Neutrophil (primary cell): ENCODE measurements at regions not wholly inside any gene's neighbourhood (a gene's known extent, or its start where the extent isn't known, plus 50 kb on each side); places are given as distances from the start of the nearest gene placed in this dataset.
"Not testable (repeated sequence)": the region's sequence is repeated elsewhere in the genome, so short reads cannot be mapped to it uniquely, and the experiment has no call there.

ENCODE experiments used
- H3K27ac ChIP-seq: fragments of 200-600 bp; sonication (generic); 2 replicates; pipeline ENCODE4 v1.5.1; 2016; ENCODE audit warnings: mild to moderate bottlenecking, moderate library complexity
- H3K27me3 ChIP-seq: fragments of 200-600 bp; sonication (generic); 2 replicates; pipeline ENCODE4 v1.6.0; 2016; ENCODE audit warnings: mild to moderate bottlenecking
- H3K36me3 ChIP-seq: fragments of 200-600 bp; sonication (generic); 2 replicates; pipeline ENCODE4 v1.5.1; 2017
- H3K4me1 ChIP-seq, 2 experiments: fragments of 200-600 bp in 1 of 2; sonication (generic) in 1 of 2; 1 replicate in 1 of 2; 2 replicates in 1 of 2; pipeline versions ENCODE4 v1.5.1 to v1.6.1; 2013 to 2016; ENCODE audit warnings: low read depth in 1 of 2, low read length in 1 of 2, mild to moderate bottlenecking in 1 of 2, moderate library complexity in 1 of 2; ENCODE audit not compliant: control insufficient read depth in 1 of 2, insufficient read depth in 1 of 2
- H3K4me3 ChIP-seq, 2 experiments: fragments of 200-600 bp in 1 of 2; sonication (generic) in 1 of 2; 1 replicate in 1 of 2; 2 replicates in 1 of 2; pipeline ENCODE4 v1.5.1; 2013 to 2016; ENCODE audit warnings: low read depth in 1 of 2, low read length in 1 of 2, mild to moderate bottlenecking in 1 of 2, moderate library complexity in 1 of 2
- H3K9me3 ChIP-seq: fragments of 200-600 bp; sonication (generic); 2 replicates; pipeline ENCODE4 v1.5.1; 2016
- TF ChIP-seq, protein P1 (sequence below): fragments of 200-600 bp; sonication (generic); IDR thresholded peaks from 2 replicates; pipeline ENCODE4 v1.5.1; 2016; ENCODE audit warnings: antibody characterized with exemption

DNA sequence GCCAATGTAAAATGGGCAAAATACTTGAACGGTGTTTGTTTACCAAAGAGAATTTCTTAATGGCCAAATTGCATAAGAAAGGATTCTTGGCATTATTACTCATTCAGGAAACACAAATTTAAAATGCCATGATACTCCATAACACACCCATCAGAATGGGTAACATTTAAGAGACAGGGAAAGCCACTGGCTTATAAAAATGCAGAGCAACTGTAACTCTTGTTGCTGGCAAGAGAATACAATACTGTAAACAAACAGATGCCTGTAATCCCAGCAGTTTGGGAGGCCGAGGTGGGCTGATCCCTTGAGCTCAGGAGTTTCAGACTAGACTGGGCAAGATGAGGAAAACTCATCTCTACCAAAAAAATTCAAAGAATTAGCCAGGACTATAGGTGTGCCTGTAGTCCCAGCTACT, 125.8 kb upstream of the NBPF11 start:
- not testable (repeated sequence) for H3K4me1 ChIP-seq, H3K36me3 ChIP-seq, H3K4me3 ChIP-seq, H3K27ac ChIP-seq, H3K9me3 ChIP-seq
- peaks cover 65% of the 10 kb centered on the region for H3K27me3 ChIP-seq

DNA sequence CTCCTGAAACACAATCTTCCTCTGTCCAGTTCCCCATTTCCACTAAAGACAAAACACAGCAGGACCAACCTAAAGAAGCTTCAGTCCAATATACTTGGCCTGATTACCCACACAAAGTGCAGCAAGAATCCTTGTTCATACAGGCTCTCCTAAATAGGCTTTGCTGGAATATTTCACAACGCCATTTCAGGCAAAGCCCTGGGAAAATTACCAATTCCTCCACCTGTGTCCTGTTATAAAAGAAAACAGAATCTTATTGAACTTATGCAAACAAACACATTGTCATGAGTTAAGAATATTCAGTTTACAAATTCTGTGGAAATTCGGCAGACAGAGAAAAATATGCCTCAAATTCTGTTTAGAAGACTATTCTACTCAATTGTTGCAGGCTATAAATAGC, 115.0 kb upstream of the NBPF11 start:
- H3K27ac ChIP-seq, H3K9me3 ChIP-seq, H3K4me3 ChIP-seq, H3K36me3 ChIP-seq: not testable (repeated sequence)
- peaks cover 13 to 14% of the 10 kb centered on the region in 2 experiments for H3K4me1 ChIP-seq
- peaks cover 32% of the 10 kb centered on the region for H3K27me3 ChIP-seq

DNA sequence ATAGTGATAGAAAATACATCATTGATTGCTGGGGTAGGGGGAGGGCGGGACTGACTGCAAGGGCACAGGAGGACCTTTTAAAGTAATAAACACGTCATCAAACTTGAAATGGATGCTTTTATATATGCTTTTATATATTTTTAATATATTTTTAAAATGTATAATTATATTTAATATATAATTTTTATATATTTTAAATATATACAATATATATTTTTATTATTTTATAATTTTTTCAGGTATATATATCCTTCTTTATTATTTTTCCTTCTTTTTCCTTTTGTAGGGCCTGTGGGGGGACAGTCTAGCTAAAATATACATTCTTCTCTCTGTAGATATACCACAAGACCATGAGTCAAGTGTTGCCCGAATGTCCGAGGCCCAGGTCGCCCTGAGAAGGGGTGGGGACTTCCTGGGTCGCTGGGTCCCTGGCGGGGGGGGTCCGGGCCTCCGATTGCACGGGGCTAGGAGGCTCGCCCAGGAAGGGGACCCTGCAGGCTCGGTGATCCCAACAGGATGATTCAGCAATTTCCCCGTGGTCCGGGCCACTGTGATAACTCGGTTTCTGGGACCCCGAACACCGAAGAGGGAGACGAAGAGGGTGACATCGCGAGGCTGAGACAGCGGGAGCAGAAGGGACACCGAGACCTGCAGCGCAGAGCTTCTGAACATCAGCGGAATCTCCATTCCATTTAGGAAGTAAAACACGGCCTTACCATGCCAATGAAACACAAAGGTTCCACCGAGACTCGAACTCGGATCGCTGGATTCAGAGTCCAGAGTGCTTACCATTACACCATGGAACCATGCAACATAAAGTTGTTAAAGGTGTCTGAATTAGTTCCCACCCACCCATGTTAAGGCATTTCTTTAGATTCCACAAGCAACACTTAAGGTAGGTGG, 112.5 kb upstream of the NBPF11 start:
- peaks cover 13 to 14% of the 10 kb centered on the region in 2 experiments for H3K4me1 ChIP-seq
- no peaks in the 10 kb centered on the region for H3K36me3 ChIP-seq
- peak overlapping the region in 1 of 2 experiments; percentile 52 for H3K4me3 ChIP-seq
- H3K27ac ChIP-seq: no peak overlapping the region
- TF ChIP-seq, protein P1, sequence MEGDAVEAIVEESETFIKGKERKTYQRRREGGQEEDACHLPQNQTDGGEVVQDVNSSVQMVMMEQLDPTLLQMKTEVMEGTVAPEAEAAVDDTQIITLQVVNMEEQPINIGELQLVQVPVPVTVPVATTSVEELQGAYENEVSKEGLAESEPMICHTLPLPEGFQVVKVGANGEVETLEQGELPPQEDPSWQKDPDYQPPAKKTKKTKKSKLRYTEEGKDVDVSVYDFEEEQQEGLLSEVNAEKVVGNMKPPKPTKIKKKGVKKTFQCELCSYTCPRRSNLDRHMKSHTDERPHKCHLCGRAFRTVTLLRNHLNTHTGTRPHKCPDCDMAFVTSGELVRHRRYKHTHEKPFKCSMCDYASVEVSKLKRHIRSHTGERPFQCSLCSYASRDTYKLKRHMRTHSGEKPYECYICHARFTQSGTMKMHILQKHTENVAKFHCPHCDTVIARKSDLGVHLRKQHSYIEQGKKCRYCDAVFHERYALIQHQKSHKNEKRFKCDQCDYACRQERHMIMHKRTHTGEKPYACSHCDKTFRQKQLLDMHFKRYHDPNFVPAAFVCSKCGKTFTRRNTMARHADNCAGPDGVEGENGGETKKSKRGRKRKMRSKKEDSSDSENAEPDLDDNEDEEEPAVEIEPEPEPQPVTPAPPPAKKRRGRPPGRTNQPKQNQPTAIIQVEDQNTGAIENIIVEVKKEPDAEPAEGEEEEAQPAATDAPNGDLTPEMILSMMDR: no peak
- H3K9me3 ChIP-seq: no peaks in the 10 kb centered on the region
- H3K27me3 ChIP-seq: peaks cover 57% of the 10 kb centered on the region

DNA sequence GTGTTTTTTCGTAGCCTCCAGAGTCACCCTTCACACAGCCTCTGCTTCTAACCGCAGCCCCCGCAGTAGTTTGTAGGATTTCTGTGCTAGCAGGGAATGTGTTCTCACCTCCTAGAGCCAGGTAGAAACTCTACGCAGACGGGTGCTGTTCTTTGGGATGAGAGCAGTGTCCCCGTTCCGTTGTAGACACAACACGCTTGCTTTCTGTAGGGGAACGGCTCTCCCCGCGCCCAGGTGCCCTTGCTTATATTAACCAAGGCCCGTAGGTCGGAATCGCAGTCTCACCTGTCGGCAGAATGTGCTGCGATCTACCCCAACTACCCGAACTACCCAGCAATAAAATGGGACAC, 111.8 kb upstream of the NBPF11 start:
- Histone ChIP-seq H3K9me3 (no peaks in the 10 kb centered on the region), H3K4me3 (peak overlapping the region; percentile 32 to 52), H3K36me3 (no peaks in the 10 kb centered on the region), H3K27ac (no peak overlapping the region), H3K4me1 (peaks cover 13 to 14% of the 10 kb centered on the region in 2 experiments), H3K27me3 (peaks cover 61% of the 10 kb centered on the region)
- TF ChIP-seq, protein P1: no peak

DNA sequence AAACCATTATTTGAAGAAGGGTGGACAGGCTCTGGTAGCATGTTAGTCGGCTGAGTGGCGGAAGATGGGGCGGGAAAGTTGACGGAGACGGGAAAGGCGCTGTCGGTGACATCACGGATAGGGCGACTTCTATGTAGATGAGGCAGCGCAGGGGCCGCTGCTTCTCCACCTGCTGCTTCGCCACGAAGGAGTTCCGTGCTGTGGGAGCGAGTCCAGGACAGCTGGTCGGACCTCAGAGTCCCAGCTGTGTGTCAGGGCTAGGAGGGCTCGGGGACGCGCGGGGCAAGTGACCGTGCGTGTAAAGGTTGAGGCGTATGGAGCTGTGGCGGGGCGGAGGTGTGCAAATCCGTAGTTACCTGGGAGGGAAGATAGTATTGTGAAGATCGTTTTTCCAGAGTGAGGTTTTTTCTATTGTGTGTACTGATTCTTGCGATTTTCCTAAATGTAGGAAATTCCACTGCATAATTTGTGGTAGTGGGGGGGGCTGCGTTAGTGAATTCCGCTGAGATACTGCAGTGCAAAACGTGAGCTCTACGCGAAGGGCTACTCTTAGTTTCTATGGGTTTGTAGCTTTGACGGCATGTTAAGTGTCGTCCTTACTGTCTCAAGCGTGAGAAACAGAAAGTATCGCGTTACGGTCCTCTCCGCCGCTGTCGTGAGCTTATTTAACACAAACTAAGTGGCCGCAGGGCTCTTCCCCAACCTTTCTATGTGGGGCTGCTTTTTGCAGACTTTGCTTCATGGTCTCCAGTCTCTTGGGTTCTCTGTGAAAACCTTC, 111.2 kb upstream of the NBPF11 start:
- TF ChIP-seq, protein P1: no peak
- Histone ChIP-seq H3K9me3 (no peaks in the 10 kb centered on the region), H3K27me3 (peaks cover 61% of the 10 kb centered on the region), H3K27ac (no peak overlapping the region), H3K36me3 (no peaks in the 10 kb centered on the region), H3K4me1 (peaks cover 13 to 14% of the 10 kb centered on the region in 2 experiments), H3K4me3 (peak overlapping the region; percentile 32 to 52)

DNA sequence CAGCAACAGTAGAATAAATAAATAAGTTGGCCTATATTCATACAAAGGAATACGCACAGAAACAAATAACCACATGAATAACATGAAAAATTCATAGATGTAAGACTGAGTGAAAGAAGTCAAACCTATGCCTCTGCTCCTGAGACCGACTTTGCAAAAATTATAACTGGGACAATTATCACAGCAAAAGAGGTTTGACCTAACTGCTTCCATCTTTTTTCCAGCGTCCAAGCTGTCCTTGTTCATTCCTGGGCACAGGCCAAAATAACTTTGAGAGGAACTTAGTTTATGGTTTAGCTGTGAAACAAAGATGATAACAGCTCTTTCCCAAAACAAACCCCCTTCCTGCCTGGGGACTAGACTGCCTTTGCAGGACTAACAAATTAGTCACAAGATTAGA, 109.6 kb upstream of the NBPF11 start:
- H3K4me3 ChIP-seq, H3K9me3 ChIP-seq, H3K27ac ChIP-seq, H3K36me3 ChIP-seq: not testable (repeated sequence)
- Histone ChIP-seq H3K4me1 (peaks cover 13 to 14% of the 10 kb centered on the region in 2 experiments), H3K27me3 (peaks cover 61% of the 10 kb centered on the region)

DNA sequence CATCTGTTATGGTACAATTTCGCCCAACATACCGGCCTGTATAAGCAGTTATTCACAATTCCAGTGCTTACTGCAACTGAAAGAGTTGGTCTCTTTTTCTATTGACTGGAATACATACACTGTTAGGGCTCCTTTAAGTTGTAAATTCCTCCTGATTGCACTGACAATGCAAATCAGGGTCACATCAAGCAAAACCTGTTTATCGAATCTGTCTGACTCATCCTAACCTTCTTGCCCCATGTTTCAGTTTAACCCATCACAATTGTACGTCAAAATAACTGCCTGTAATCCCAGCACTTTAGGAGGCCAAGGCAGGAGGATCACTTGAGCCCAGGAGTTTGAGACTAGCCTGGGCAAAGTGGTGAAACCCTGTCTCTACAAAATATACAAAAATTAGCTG, 105.8 kb upstream of the NBPF11 start:
- not testable (repeated sequence) for H3K4me3 ChIP-seq, H3K36me3 ChIP-seq, H3K9me3 ChIP-seq, H3K4me1 ChIP-seq, H3K27ac ChIP-seq
- peaks cover 47% of the 10 kb centered on the region for H3K27me3 ChIP-seq

DNA sequence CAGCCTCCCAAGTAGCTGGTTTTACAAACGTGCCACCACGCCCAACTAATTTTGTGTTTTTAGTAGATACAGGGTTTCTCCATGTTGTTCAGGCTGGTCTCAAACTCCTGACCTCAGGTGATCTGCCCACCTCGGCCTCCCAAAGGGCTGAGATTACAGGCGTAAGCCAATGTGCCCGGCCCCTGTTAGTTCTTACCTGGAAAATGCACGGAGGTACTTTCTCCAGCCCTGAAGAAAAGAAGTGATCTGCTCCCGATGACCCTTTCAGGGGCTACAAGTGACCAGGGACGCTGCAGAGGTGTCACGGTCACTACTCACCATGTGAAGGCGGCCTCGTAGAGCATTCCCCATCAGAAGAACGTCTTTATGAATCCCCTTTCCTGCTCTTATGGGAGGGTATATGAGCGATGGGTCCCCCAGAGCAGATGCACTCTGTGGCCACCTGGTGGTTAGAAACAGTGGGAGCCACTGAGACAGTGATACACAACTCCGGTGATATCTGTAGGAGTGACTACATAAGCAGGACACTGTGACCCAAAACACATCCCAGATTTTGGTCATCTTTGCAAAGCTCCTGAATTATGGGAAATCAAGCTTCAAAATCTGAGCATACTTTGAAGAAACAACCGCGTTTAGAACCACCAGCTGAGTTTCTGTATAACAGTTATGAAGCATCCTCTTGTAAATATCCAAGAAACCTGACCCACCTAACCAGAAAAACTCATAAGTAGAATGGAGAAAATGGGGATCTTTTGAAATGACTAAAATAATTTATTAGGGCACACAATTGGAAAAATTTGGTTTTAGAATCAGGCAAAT, 102.7 kb upstream of the NBPF11 start:
- not testable (repeated sequence) for H3K9me3 ChIP-seq, H3K4me1 ChIP-seq, H3K36me3 ChIP-seq, H3K4me3 ChIP-seq, H3K27ac ChIP-seq
- H3K27me3 ChIP-seq: peaks cover 16% of the 10 kb centered on the region

DNA sequence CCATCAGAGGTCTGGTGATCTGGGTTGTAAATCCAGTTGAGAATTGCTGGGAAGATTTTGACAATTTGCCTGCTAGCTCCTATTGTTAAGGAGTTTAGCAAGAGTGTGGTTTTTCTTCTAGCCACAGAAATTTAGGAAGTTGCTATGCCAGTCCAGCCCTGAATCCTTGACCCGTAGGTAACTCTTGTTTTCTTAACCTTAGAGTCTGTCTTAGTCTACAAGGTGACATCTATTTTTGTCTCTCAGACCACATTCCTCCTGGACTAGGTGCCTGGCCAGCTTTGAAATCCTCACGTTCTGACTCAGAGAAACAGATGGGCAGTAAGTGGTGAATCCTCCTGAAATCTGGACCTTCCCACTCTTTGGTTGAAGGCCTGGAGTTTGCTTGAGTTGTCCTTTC, 101.7 kb upstream of the NBPF11 start:
- H3K27me3 ChIP-seq: peaks cover 10% of the 10 kb centered on the region
- H3K27ac ChIP-seq, H3K4me1 ChIP-seq, H3K36me3 ChIP-seq, H3K9me3 ChIP-seq, H3K4me3 ChIP-seq: not testable (repeated sequence)

DNA sequence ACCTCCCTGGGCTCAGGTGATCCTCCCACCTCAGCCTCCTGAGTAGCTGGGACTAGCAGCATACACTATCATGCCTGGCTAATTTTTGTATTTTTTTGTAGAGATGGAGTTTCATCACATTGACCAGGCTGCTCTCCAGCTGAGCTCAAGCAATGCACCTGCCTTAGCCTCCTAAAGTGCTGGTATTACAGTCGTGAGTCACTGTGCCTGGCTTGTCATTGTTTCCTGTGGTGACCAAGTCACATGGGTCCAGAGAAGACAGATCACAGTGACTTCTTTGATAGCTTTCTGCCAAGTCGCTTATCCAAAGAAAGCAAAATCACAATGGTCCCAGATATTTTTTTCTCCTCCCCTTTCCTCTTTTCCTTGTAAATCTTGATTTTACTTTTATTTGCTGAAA, 96.7 kb upstream of the NBPF11 start:
- H3K4me3 ChIP-seq, H3K4me1 ChIP-seq, H3K9me3 ChIP-seq: not testable (repeated sequence)

More for the DNA sequence above, 96.7 kb upstream of the NBPF11 start:
- H3K27me3 ChIP-seq: peaks cover 14% of the 10 kb centered on the region
- not testable (repeated sequence) for H3K27ac ChIP-seq, H3K36me3 ChIP-seq
